Upper lobe of left lung (tissue), 6 donors: ENCODE measurements at regions not wholly inside any gene's neighbourhood (a gene's known extent, or its start where the extent isn't known, plus 50 kb on each side); places are given as distances from the start of the nearest gene placed in this dataset.

Source experiments
- ATAC-seq, 2 donors: fragments of 200-7000 bp; cut with Tn5 transposase; one replicate each; pipeline ENCODE4 v1.9.1; 2022; ENCODE audit warnings: mild to moderate bottlenecking in 2 of 2, moderate library complexity in 2 of 2; ENCODE audit not compliant: low FRiP score in 2 of 2
- DNase-seq, 2 donors: peaks; one replicate each; pipeline ENCODE4 v3.0.0-alpha.2; 2019 to 2020
- H3K27ac ChIP-seq, 4 donors: fragments of 200-600 bp; sonication (generic); one replicate each; pipeline ENCODE4 v1.5.1; 2016 to 2019
- H3K27me3 ChIP-seq, 4 donors: fragments of 200-600 bp; sonication (generic); one replicate each; pipeline ENCODE4 v1.5.1; 2017 to 2019
- H3K36me3 ChIP-seq, 4 donors: fragments of 200-600 bp; sonication (generic); one replicate each; pipeline ENCODE4 v1.5.1; 2016 to 2019
- H3K4me1 ChIP-seq, 4 donors: fragments of 200-600 bp; sonication (generic); one replicate each; pipeline ENCODE4 v1.5.1; 2018 to 2019
- H3K4me3 ChIP-seq, 4 donors: fragments of 200-600 bp; sonication (generic); one replicate each; pipeline ENCODE4 v1.5.1; 2017 to 2019; ENCODE audit warnings: mild to moderate bottlenecking in 2 of 4, moderate library complexity in 1 of 4
- H3K9me3 ChIP-seq, 4 donors: fragments of 200-600 bp; sonication (generic); one replicate each; pipeline ENCODE4 v1.5.1; 2018 to 2019
- CTCF ChIP-seq, 6 experiments: fragments of 450-650 bp in 4 of 6; fragments of 200-600 bp in 2 of 6; sonication (generic) in 2 of 6; IDR thresholded peaks; one replicate each; pipeline ENCODE4 v1.5.1; 2016 to 2019; ENCODE audit warnings: antibody characterized with exemption in 6 of 6
- EP300 ChIP-seq, 4 donors: sonication (generic); formaldehyde crosslinking; IDR thresholded peaks; one replicate each; pipeline ENCODE4 v1.5.1; 2017; ENCODE audit warnings: antibody characterized with exemption in 4 of 4, control low read depth in 2 of 4
- POLR2A ChIP-seq, 4 donors: fragments of 450-650 bp; IDR thresholded peaks; one replicate each; pipeline ENCODE4 v1.5.1; 2016 to 2017; ENCODE audit warnings: antibody characterized with exemption in 4 of 4, mild to moderate bottlenecking in 2 of 4
- POLR2AphosphoS5 ChIP-seq, 2 donors: sonication (generic); formaldehyde crosslinking; IDR thresholded peaks; one replicate each; pipeline ENCODE4 v1.5.1; 2017; ENCODE audit warnings: antibody characterized with exemption in 2 of 2
- WGBS, 2 donors: methylation state at CpG; one replicate each; pipeline ENCODE4 v1.1.5; 2017 to 2018; 5-methylcytosine and 5-hydroxymethylcytosine counted together
- donor health status: DM: no; HTN: no; CAD: no; lungs with moderate emphysema.
- donor health status: DM: no; HTN: yes; CAD: no; lungs with severe emphysema.

DNA sequence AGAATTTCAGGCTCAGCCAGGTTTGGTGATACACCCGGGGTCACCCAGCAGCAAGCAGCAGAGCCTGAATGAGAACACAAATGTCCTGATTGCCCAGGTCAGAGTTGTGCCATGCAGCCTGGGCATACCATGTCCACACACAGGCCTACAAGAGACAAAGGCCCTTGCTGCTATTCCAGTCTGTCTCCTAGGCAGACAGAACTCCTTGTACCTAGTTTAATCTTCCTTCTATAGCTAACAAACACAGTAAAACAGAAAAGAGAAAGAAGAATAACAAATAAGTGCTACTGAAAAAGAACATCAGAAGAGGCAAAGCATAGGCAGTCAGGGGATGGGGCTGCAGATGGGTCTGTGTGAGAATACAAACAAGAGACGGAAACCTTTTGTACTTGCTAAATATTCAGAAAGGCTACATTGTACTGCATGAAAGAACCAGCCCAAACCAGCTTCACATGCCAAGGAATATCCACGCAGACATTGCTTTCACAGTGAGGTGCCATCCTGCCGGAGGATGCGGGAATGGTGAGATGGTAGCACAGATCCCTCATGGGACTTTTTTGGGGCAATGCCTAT, 401.7 kb downstream of the OMA1 start:
- Histone ChIP-seq H3K4me3 (no peak overlapping the region), H3K4me1 (no peaks in the 10 kb centered on the region), H3K27me3 (no peaks in the 10 kb centered on the region), H3K9me3 (no peaks in the 10 kb centered on the region), H3K27ac (no peak overlapping the region), H3K36me3 (no peaks in the 10 kb centered on the region)
- TF ChIP-seq EP300 (IDR thresholded peaks at IDR 0.05) (no peak), POLR2A (IDR thresholded peaks at IDR 0.05) (no peak), POLR2AphosphoS5 (IDR thresholded peaks at IDR 0.05) (no peak), CTCF (IDR thresholded peaks at IDR 0.05) (no peak)
- 93 to 94% methylated on average over 5 of the region's 5 CpGs for WGBS, 2 donors
- no peak for DNase-seq
- no peak for ATAC-seq

- WGBS, 2 donors = 58 to 63% methylated on average over 4 of the region's 4 CpGs
- no peak for DNase-seq
- H3K27ac ChIP-seq = no peak overlapping the region
- H3K4me1 ChIP-seq = no peaks in the 10 kb centered on the region
- TF ChIP-seq POLR2AphosphoS5 (IDR thresholded peaks at IDR 0.05) = no peak
- TF ChIP-seq CTCF (IDR thresholded peaks at IDR 0.05) = no peak
- TF ChIP-seq EP300 (IDR thresholded peaks at IDR 0.05) = no peak
- no peak for TF ChIP-seq POLR2A (IDR thresholded peaks at IDR 0.05)
- no peak overlapping the region for H3K4me3 ChIP-seq
- no peaks in the 10 kb centered on the region for H3K27me3 ChIP-seq
- H3K36me3 ChIP-seq = no peaks in the 10 kb centered on the region
- ATAC-seq = no peak
- H3K9me3 ChIP-seq = no peaks in the 10 kb centered on the region
Observed at GRCh38 chr1:58143972-58144697, 402.4 kb downstream of the OMA1 start.

- 33 to 47% methylated on average over 2 of the region's 2 CpGs for WGBS, 2 donors
- TF ChIP-seq POLR2A (IDR thresholded peaks at IDR 0.05) (no peak), POLR2AphosphoS5 (IDR thresholded peaks at IDR 0.05) (no peak), EP300 (IDR thresholded peaks at IDR 0.05) (no peak), CTCF (IDR thresholded peaks at IDR 0.05) (no peak)
- ATAC-seq (no peak), DNase-seq (no peak)
- no peaks in the 10 kb centered on the region for H3K9me3 ChIP-seq
- H3K36me3 ChIP-seq = no peaks in the 10 kb centered on the region
- H3K27me3 ChIP-seq = no peaks in the 10 kb centered on the region
- no peaks in the 10 kb centered on the region for H3K4me1 ChIP-seq
- H3K27ac ChIP-seq = no peak overlapping the region
- no peak overlapping the region for H3K4me3 ChIP-seq
Observed at GRCh38 chr1:58136387-58136786, 410.1 kb downstream of the OMA1 start.

DNA sequence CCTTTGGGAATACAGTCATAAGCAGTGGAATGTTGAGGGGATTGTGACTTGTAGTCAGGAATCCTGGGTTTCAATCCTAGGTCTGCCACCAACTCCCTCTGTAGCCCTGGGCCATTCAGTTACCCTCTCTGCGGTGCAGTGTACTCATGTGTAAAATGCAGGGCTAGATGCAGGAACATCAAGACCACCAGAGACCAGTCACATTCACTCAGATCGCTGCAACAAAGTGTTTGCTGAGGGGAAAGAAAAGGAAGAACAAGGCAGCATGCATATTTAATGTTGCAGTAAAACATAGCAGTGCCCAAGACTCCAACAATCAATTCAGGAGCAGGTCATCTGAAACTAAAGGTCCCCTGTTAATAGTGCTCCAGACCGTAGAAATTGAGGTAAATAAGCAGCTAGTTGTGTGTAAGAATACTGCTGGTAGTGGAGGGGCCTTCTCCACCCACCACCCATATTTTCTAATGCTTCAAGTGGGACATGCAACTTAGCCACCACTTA, 410.7 kb downstream of the OMA1 start:
- no peak overlapping the region for H3K4me3 ChIP-seq
- no peaks in the 10 kb centered on the region for H3K4me1 ChIP-seq
- H3K27ac ChIP-seq = no peak overlapping the region
- no peak for ATAC-seq
- TF ChIP-seq CTCF (IDR thresholded peaks at IDR 0.05) (no peak), POLR2AphosphoS5 (IDR thresholded peaks at IDR 0.05) (no peak), POLR2A (IDR thresholded peaks at IDR 0.05) (no peak), EP300 (IDR thresholded peaks at IDR 0.05) (no peak)
- H3K9me3 ChIP-seq = no peaks in the 10 kb centered on the region
- no peaks in the 10 kb centered on the region for H3K27me3 ChIP-seq
- WGBS, 2 donors = 76 to 86% methylated on average over 3 of the region's 3 CpGs
- DNase-seq = no peak
- H3K36me3 ChIP-seq = no peaks in the 10 kb centered on the region

DNA sequence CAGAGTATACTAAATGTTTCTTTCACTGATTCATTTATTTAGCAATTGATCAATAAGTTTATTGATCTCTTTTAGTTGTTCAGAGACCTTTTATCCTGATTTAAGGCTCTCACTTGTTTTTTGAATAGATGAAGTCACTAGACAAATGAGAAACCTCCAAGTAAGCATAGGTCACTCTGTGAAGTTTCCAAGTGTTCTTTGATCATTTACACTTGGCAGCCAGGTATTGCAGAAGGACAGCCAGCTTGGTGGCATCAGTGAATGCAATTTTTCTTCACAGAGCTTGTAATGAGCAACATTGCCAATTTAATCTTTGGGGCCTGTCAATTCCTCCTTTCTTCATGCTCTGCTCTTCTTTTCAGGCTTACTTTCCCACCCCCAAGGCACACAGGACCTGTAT, 413.0 kb downstream of the OMA1 start:
- Histone ChIP-seq H3K27me3 (no peaks in the 10 kb centered on the region), H3K4me3 (no peak overlapping the region), H3K4me1 (no peaks in the 10 kb centered on the region), H3K36me3 (no peaks in the 10 kb centered on the region), H3K9me3 (no peaks in the 10 kb centered on the region), H3K27ac (no peak overlapping the region)
- DNase-seq (no peak), ATAC-seq (no peak)
- TF ChIP-seq CTCF (IDR thresholded peaks at IDR 0.05) (no peak), POLR2A (IDR thresholded peaks at IDR 0.05) (no peak), POLR2AphosphoS5 (IDR thresholded peaks at IDR 0.05) (no peak), EP300 (IDR thresholded peaks at IDR 0.05) (no peak)
